GM12865 (cell line): ENCODE measurements at regions not wholly inside any gene's neighbourhood (a gene's known extent, or its start where the extent isn't known, plus 50 kb on each side); places are given as distances from the start of the nearest gene placed in this dataset.
"Not testable (repeated sequence)": the region's sequence is repeated elsewhere in the genome, so short reads cannot be mapped to it uniquely, and the experiment has no call there.

Experiments
- DNase-seq: peaks from one replicate; pipeline ENCODE4 v3.0.0; 2010; ENCODE audit warnings: low read depth
- H3K4me3 ChIP-seq: 2 replicates; pipeline ENCODE4 v1.5.1; 2011; ENCODE audit warnings: mild to moderate bottlenecking, low read depth, low read length, control low read depth
- TF ChIP-seq, protein P1 (sequence below): IDR thresholded peaks from 2 replicates; pipeline ENCODE4 v1.5.1; 2011; ENCODE audit warnings: low read length, control low read depth, low read depth, inconsistent platforms; ENCODE audit not compliant: insufficient read depth; ENCODE audit errors: missing control alignments

DNA sequence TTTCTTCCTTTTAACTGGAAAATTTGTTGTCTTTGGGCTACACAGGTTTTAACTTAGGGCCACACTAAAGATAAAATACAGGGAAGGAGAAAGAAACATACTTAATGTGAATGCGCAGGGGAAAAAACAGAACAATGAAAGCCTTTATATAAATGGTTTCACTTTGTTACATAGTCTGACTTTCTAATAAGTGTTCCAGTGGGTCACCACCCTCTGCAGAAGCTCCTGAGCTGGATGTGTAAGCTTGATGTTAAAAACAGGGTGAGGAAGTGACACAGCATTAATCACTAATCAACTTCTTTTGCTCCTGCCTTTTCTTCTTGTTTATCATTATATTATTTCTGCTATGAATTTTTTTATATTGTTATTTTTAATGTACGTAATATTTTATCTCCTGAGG, 445.6 kb upstream of the CA10 start:
- no peak overlapping the region for H3K4me3 ChIP-seq
- DNase-seq: no peak
- TF ChIP-seq, protein P1, sequence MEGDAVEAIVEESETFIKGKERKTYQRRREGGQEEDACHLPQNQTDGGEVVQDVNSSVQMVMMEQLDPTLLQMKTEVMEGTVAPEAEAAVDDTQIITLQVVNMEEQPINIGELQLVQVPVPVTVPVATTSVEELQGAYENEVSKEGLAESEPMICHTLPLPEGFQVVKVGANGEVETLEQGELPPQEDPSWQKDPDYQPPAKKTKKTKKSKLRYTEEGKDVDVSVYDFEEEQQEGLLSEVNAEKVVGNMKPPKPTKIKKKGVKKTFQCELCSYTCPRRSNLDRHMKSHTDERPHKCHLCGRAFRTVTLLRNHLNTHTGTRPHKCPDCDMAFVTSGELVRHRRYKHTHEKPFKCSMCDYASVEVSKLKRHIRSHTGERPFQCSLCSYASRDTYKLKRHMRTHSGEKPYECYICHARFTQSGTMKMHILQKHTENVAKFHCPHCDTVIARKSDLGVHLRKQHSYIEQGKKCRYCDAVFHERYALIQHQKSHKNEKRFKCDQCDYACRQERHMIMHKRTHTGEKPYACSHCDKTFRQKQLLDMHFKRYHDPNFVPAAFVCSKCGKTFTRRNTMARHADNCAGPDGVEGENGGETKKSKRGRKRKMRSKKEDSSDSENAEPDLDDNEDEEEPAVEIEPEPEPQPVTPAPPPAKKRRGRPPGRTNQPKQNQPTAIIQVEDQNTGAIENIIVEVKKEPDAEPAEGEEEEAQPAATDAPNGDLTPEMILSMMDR: no peak

DNA sequence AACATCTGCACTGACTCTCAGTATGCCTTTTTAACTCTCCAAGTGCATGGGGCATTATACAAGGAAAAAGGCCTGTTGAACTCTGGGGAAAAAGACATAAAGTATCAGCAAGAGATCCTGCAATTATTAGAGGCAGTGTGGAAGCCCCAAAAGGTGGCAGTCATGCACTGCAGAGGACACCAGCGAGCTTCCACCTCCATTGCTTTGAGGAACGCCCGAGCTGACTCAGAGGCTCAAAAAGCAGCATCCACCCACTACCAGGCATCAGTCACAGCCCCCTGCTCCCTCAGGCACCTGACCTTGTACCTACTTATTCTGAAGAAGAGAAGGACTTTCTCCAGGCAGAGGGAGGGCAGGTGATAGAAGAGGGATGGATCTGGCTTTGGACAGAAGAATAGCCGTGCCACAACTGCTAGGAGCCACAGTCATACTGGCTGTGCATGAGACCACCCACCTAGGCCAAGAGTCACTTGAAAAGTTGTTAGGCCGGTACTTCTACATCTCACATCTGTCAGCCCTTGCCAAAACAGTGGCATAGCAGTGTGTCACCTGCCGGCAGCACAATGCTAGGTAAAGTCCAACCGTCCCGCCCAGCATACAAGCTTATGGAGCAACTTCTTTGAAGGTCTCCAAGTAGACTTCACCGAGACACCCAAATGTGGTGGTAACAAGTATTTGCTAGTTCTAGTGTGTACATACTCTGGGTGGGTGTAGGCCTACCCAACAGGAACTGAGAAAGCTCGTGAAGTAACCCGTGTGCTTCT, 439.1 kb upstream of the CA10 start:
- DNase-seq, H3K4me3 ChIP-seq: not testable (repeated sequence)

DNA sequence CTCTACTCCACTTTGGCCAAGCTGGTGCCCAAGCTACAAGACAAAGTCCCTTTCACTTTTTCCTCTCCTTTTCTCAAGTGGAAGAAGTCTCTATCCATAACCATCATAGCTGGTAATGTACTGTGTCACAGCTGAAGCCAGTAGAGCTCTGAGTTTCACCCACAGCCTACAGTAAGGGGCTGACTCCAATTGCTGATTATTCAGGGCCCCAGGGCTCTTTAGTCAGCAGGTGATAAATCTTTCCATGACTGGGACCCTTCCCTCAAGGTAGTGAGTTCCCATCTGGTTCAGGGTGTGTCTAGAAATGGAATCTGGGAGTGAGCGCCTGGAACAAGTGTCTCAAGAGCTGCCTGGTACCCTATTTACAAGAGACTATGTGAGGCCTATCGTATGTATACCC, 436.0 kb upstream of the CA10 start:
- H3K4me3 ChIP-seq: no peak overlapping the region
- DNase-seq: no peak
- TF ChIP-seq, protein P1: no peak

DNA sequence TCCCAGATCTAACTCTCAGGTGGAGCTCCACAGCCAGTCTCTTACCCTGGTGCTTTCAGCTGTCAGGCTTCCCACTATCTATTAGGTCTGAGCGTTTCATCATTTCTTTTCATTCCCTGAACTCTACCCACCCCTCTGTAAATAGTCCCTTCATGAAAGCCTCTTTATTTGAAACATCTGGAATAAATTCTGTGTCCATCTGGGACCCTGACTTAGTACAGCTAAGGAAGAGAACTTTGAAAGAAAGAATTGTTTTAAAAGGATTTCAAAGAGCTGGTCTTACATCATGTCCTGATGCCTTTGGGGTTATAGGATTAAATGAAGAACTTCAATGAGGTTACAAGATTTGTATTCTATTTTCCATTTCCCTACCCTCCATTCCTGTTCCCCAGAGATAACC, 388.5 kb upstream of the CA10 start:
- TF ChIP-seq, protein P1: no peak
- DNase-seq: no peak
- H3K4me3 ChIP-seq: no peak overlapping the region

DNA sequence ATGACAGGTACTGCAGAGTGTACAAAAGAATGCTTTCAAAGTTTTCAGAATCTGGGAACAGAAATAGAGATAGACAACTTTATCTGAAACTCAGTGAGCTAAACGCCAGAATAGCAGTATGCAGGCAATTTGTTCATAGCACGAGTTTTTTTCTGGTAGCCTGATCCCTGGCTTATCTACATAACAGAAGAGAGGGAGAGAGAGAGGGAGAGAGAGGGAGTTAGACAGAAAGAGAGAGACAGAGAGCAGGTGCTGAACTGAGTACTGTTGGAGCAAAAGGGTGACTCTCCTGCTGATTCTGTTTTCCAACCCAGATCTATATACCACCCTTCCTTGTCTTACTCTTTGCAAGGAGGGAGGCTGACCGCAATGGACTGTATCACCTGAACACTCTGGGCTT, 388.0 kb upstream of the CA10 start:
- no peak for DNase-seq
- TF ChIP-seq, protein P1: no peak
- no peak overlapping the region for H3K4me3 ChIP-seq

DNA sequence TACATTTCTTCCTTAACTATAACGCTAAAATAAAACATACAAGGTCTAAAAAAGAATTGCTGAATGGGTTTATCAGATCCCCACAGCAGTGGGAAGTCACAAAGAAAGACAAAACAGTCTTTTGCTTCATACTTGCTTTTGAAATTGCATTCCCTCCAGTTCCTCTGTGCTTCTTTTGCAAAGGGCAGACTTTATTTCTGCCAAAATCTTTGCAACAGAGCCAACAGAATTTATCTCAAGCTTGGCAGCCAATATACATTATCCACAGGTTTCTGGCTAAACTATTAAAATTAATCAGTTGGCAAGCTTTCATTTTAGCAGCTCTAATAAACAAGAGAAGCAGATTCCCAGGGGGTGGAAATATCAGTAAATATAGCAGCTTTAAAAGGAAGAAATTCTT, 378.9 kb upstream of the CA10 start:
- DNase-seq: no peak
- TF ChIP-seq, protein P1: no peak
- H3K4me3 ChIP-seq: no peak overlapping the region

DNA sequence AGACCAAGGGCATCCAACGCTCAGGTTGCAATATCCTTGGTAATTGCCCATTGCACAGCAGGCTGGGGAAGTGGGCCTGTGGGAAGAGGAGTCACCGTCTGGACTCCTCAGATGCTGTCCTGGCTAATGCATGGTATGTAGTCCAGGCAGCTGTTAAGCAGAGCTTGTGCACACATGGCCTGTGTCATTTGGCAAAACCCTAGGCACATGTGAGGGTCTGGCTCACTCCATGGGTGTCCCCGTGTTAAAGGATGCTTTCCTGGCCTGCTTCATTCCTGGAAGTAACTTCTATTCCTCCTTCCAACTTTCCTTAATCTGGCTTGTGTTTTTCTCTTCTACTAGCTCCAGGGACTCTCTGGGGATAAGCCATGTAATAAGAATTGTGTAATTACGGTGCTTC, 378.0 kb upstream of the CA10 start:
- no peak for DNase-seq
- H3K4me3 ChIP-seq: no peak overlapping the region
- TF ChIP-seq, protein P1: no peak
